Embryonic facial prominence (tissue), 1 donor: ENCODE measurements at regions not wholly inside any gene's neighbourhood (a gene's known extent, or its start where the extent isn't known, plus 50 kb on each side); places are given as distances from the start of the nearest gene placed in this dataset.

Experiments
- DNase-seq: peaks from one replicate; pipeline ENCODE4 v3.0.0-alpha.2; 2016; ENCODE audit errors: extremely low spot score

GRCh38 chr4:131046821-131047220 lies 1950.9 kb downstream of the C4orf33 start:
- no peak for DNase-seq

- no peak for DNase-seq
Observed at GRCh38 chr4:131052646-131053045, 1956.7 kb downstream of the C4orf33 start.

GRCh38 chr4:131054489-131055019 lies 1958.6 kb downstream of the C4orf33 start:
- DNase-seq = no peak

- DNase-seq = no peak
Observed at GRCh38 chr4:131061734-131062133, 1965.8 kb downstream of the C4orf33 start.

- DNase-seq = no peak
Observed at GRCh38 chr4:131063878-131064277, 1967.9 kb downstream of the C4orf33 start.

- no peak for DNase-seq
Observed at GRCh38 chr4:131081069-131081468, 1985.1 kb downstream of the C4orf33 start.

- no peak for DNase-seq
Observed at GRCh38 chr4:131084997-131085396, 1989.0 kb downstream of the C4orf33 start.

GRCh38 chr4:131091896-131092295 lies 1995.9 kb downstream of the C4orf33 start:
- DNase-seq = peak; percentile 10

- DNase-seq = no peak
Observed at GRCh38 chr4:131093303-131093702, 1997.4 kb downstream of the C4orf33 start.

- no peak for DNase-seq
Observed at GRCh38 chr4:131098976-131099375, 2003.0 kb downstream of the C4orf33 start.

GRCh38 chr4:131113273-131113672 lies 2017.3 kb downstream of the C4orf33 start:
- no peak for DNase-seq

- DNase-seq = no peak
Observed at GRCh38 chr4:131113704-131114103, 2017.8 kb downstream of the C4orf33 start.

GRCh38 chr4:131119661-131120060 lies 2023.7 kb downstream of the C4orf33 start:
- DNase-seq = no peak

GRCh38 chr4:131137196-131137595 lies 2011.9 kb upstream of the PCDH10 start:
- DNase-seq = no peak

- no peak for DNase-seq
Observed at GRCh38 chr4:131159261-131159660, 1989.8 kb upstream of the PCDH10 start.

- DNase-seq = no peak
Observed at GRCh38 chr4:131192318-131192717, 1956.8 kb upstream of the PCDH10 start.

- no peak for DNase-seq
Observed at GRCh38 chr4:131207589-131207988, 1941.5 kb upstream of the PCDH10 start.

GRCh38 chr4:131248314-131248713 lies 1900.8 kb upstream of the PCDH10 start:
- DNase-seq = no peak

GRCh38 chr4:131251321-131251720 lies 1897.8 kb upstream of the PCDH10 start:
- no peak for DNase-seq

GRCh38 chr4:131257241-131257640 lies 1891.9 kb upstream of the PCDH10 start:
- no peak for DNase-seq

- DNase-seq = no peak
Observed at GRCh38 chr4:131258361-131258760, 1890.7 kb upstream of the PCDH10 start.

GRCh38 chr4:131288441-131288840 lies 1860.7 kb upstream of the PCDH10 start:
- no peak for DNase-seq

GRCh38 chr4:131296192-131296591 lies 1852.9 kb upstream of the PCDH10 start:
- no peak for DNase-seq

GRCh38 chr4:131302108-131302507 lies 1847.0 kb upstream of the PCDH10 start:
- no peak for DNase-seq
